Osteocyte (in vitro differentiated cells): ENCODE measurements at regions not wholly inside any gene's neighbourhood (a gene's known extent, or its start where the extent isn't known, plus 50 kb on each side); places are given as distances from the start of the nearest gene placed in this dataset.

ENCODE experiments used
- DNase-seq: peaks from one replicate; pipeline ENCODE4 v3.0.0; 2021; ENCODE audit warnings: mixed read lengths; ENCODE audit not compliant: unreplicated experiment; ENCODE audit errors: extremely low spot score
- H3K27ac Mint-ChIP-seq: one replicate; pipeline ENCODE4 v1.8.0; 2021; ENCODE audit warnings: mild to moderate bottlenecking, mixed read lengths; ENCODE audit not compliant: unreplicated experiment
- H3K27me3 Mint-ChIP-seq: one replicate; pipeline ENCODE4 v1.8.0; 2021; ENCODE audit warnings: mixed read lengths; ENCODE audit not compliant: unreplicated experiment
- H3K36me3 Mint-ChIP-seq: one replicate; pipeline ENCODE4 v1.8.0; 2021; ENCODE audit warnings: mixed read lengths; ENCODE audit not compliant: unreplicated experiment
- H3K4me1 Mint-ChIP-seq: one replicate; pipeline ENCODE4 v1.8.0; 2021; ENCODE audit warnings: mixed read lengths; ENCODE audit not compliant: unreplicated experiment
- H3K4me3 Mint-ChIP-seq: one replicate; pipeline ENCODE4 v1.8.0; 2021; ENCODE audit warnings: mild to moderate bottlenecking, moderate library complexity, mixed read lengths; ENCODE audit not compliant: unreplicated experiment
- H3K9me3 Mint-ChIP-seq: one replicate; pipeline ENCODE4 v1.8.0; 2021; ENCODE audit warnings: mixed read lengths; ENCODE audit not compliant: unreplicated experiment
- CTCF ChIP-seq: fragments of 200-600 bp; sonication (generic); IDR thresholded peaks from 2 replicates; pipeline ENCODE4 v1.5.0; 2021; ENCODE audit warnings: antibody characterized with exemption, mild to moderate bottlenecking, moderate library complexity

- Mint-ChIP-seq H3K36me3 (no peaks in the 10 kb centered on the region), H3K4me1 (no peaks in the 10 kb centered on the region), H3K27ac (no peak overlapping the region), H3K9me3 (no peaks in the 10 kb centered on the region), H3K4me3 (no peak overlapping the region), H3K27me3 (peaks cover 16% of the 10 kb centered on the region)
- DNase-seq = no peak
- TF ChIP-seq CTCF = no peak
Measured at GRCh38 chr4:64774626-64775025, 365.4 kb upstream of the TECRL start.

DNA sequence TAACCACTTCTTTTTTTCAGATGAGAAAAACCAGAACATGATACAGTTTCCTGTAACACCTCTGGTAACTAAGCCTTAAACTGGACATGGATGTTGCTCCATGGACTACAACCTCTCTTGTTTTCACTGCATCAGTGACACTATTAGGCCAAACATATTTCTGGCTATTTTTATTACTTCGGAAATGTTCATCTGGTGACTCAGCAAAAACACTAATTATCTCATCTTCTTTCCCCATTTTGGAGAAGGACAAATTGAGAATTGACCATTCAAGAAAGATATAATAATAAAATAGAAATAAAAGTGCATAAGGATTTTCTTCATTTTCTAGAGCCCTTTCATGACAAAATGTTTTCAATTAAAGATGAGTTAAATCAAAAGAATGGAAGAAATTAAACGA, 361.9 kb upstream of the TECRL start:
- no peaks in the 10 kb centered on the region for H3K4me1 Mint-ChIP-seq
- no peak overlapping the region for H3K4me3 Mint-ChIP-seq
- no peak for TF ChIP-seq CTCF
- H3K9me3 Mint-ChIP-seq = no peaks in the 10 kb centered on the region
- H3K27ac Mint-ChIP-seq = no peak overlapping the region
- no peak for DNase-seq
- peaks cover 24% of the 10 kb centered on the region for H3K27me3 Mint-ChIP-seq
- H3K36me3 Mint-ChIP-seq = no peaks in the 10 kb centered on the region

DNA sequence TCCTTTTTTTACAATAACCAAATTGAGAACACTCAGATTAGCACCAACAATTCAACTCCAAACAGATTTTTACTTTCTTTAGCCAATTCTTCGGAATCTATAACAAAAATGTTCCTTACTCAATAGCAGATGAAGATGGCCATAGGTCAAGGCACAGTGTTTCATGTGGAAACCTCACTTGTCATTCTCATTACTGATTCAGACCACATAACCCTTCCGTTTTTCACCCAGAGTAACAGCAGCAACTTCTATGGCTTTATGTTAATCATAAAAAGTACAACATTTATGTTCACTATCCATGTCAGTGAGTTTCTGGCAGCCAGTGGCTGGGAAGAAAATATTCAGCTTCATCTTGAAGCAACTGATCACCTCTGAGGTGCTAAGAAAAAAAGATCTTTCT, 358.3 kb upstream of the TECRL start:
- peaks cover 30% of the 10 kb centered on the region for H3K27me3 Mint-ChIP-seq
- DNase-seq = no peak
- no peaks in the 10 kb centered on the region for H3K4me1 Mint-ChIP-seq
- no peaks in the 10 kb centered on the region for H3K36me3 Mint-ChIP-seq
- H3K27ac Mint-ChIP-seq = no peak overlapping the region
- no peak overlapping the region for H3K4me3 Mint-ChIP-seq
- no peaks in the 10 kb centered on the region for H3K9me3 Mint-ChIP-seq
- TF ChIP-seq CTCF = no peak

DNA sequence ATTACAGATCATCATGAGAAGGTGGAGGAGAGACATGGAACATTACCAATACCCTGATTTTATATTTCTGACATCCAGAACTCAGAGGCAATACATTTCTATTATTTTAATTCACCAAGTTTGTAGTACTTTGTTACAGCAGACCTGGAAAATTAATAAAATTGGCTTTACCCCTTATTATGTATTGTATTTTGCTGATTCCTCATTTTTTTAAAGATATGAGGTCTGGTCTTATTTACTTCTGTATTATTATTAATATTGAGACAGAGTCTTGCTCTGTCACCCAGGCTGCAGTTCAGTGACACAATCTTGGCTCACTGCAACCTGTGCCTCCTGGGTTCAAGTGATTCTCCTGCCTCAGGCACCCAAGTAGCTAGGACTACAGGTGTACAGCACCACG, 357.3 kb upstream of the TECRL start:
- Mint-ChIP-seq H3K36me3 (no peaks in the 10 kb centered on the region), H3K4me1 (no peaks in the 10 kb centered on the region), H3K9me3 (no peaks in the 10 kb centered on the region), H3K27ac (no peak overlapping the region), H3K27me3 (peaks cover 32% of the 10 kb centered on the region), H3K4me3 (no peak overlapping the region)
- no peak for TF ChIP-seq CTCF
- no peak for DNase-seq

DNA sequence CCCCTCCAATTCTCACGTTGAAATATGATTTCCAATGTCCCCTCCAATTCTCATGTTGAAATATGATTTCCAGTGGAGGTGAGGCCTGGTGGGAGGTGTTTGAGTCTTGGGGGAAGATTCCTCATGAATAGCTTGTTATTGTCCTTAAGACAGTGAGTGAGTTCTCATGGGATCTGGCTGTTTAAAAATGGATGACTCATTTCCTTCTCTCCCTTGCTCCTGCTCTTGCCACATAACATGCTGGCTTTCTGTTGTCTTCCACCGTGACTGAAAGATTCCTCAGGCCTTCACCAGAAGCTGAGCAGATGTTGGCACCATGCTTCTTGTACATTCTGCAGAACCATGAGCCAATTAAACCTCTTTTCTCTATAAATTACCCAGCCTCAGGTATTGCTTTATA, 346.8 kb upstream of the TECRL start:
- H3K36me3 Mint-ChIP-seq = no peaks in the 10 kb centered on the region
- H3K4me1 Mint-ChIP-seq = no peaks in the 10 kb centered on the region
- no peak overlapping the region for H3K27ac Mint-ChIP-seq
- H3K4me3 Mint-ChIP-seq = no peak overlapping the region
- no peak for DNase-seq
- no peak for TF ChIP-seq CTCF
- H3K9me3 Mint-ChIP-seq = no peaks in the 10 kb centered on the region
- peaks cover 12% of the 10 kb centered on the region for H3K27me3 Mint-ChIP-seq
